Medulla oblongata (tissue), 1 donor: ENCODE measurements at regions not wholly inside any gene's neighbourhood (a gene's known extent, or its start where the extent isn't known, plus 50 kb on each side); places are given as distances from the start of the nearest gene placed in this dataset.

ENCODE experiments used
- DNase-seq: peaks from one replicate; pipeline ENCODE4 v3.0.0-alpha.2; 2015; ENCODE audit errors: extremely low spot score

- no peak for DNase-seq
Observed at GRCh38 chr13:99663185-99663825, 162.0 kb downstream of the TM9SF2 start.

- no peak for DNase-seq
Observed at GRCh38 chr13:99662678-99663077, 161.4 kb downstream of the TM9SF2 start.

- no peak for DNase-seq
Observed at GRCh38 chr13:99661791-99662190, 160.5 kb downstream of the TM9SF2 start.

GRCh38 chr13:99659866-99660554 lies 158.7 kb downstream of the TM9SF2 start:
- no peak for DNase-seq

GRCh38 chr13:99659226-99659625 lies 158.0 kb downstream of the TM9SF2 start:
- no peak for DNase-seq

GRCh38 chr13:99658261-99658991 lies 157.2 kb downstream of the TM9SF2 start:
- peak; percentile 85 for DNase-seq

- peak; percentile 38 for DNase-seq
Observed at GRCh38 chr13:99657848-99658260, 156.6 kb downstream of the TM9SF2 start.

- DNase-seq: peak; percentile 14
Observed at GRCh38 chr13:99656844-99657381, 155.6 kb downstream of the TM9SF2 start.

- DNase-seq: peak; percentile 92
Observed at GRCh38 chr13:99656092-99656745, 154.9 kb downstream of the TM9SF2 start.

- DNase-seq: no peak
Observed at GRCh38 chr13:99655351-99656091, 154.2 kb downstream of the TM9SF2 start.

GRCh38 chr13:99654076-99654475 lies 152.8 kb downstream of the TM9SF2 start:
- DNase-seq: no peak

GRCh38 chr13:99653526-99653925 lies 152.3 kb downstream of the TM9SF2 start:
- DNase-seq: no peak

GRCh38 chr13:99652901-99653300 lies 151.6 kb downstream of the TM9SF2 start:
- DNase-seq: no peak

- DNase-seq: no peak
Observed at GRCh38 chr13:99652141-99652540, 150.9 kb downstream of the TM9SF2 start.

- DNase-seq: no peak
Observed at GRCh38 chr13:99651016-99651415, 149.7 kb downstream of the TM9SF2 start.

GRCh38 chr13:99650410-99650809 lies 149.1 kb downstream of the TM9SF2 start:
- no peak for DNase-seq

GRCh38 chr13:99648927-99649326 lies 147.7 kb downstream of the TM9SF2 start:
- DNase-seq: no peak

GRCh38 chr13:99648066-99648665 lies 146.9 kb downstream of the TM9SF2 start:
- DNase-seq: no peak

GRCh38 chr13:99647596-99647985 lies 146.3 kb downstream of the TM9SF2 start:
- no peak for DNase-seq

- no peak for DNase-seq
Observed at GRCh38 chr13:99646866-99647595, 145.8 kb downstream of the TM9SF2 start.
